ENCODE measurements at regions not wholly inside any gene's neighbourhood (a gene's known extent, or its start where the extent isn't known, plus 50 kb on each side); places are given as distances from the start of the nearest gene placed in this dataset.
"Not testable (repeated sequence)": the region's sequence is repeated elsewhere in the genome, so short reads cannot be mapped to it uniquely, and the experiment has no call there.

DNA sequence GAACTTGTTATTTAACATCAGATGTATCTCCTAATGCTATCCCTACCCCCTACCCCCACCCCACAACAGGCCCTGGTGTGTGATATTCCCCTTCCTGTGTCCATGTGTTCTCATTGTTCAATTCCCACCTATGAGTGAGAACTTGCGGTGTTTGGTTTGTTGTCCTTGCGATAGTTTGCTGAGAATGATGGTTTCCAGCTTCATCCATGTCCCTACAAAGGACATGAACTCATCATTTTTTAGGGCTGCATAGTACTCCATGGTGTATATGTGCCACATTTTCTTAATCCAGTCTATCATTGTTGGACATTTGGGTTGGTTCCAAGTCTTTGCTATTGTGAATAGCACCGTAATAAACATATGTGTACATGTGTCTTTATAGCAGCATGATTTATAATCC is 1379.2 kb downstream of the FSCB start:
- TF ChIP-seq, protein P1, sequence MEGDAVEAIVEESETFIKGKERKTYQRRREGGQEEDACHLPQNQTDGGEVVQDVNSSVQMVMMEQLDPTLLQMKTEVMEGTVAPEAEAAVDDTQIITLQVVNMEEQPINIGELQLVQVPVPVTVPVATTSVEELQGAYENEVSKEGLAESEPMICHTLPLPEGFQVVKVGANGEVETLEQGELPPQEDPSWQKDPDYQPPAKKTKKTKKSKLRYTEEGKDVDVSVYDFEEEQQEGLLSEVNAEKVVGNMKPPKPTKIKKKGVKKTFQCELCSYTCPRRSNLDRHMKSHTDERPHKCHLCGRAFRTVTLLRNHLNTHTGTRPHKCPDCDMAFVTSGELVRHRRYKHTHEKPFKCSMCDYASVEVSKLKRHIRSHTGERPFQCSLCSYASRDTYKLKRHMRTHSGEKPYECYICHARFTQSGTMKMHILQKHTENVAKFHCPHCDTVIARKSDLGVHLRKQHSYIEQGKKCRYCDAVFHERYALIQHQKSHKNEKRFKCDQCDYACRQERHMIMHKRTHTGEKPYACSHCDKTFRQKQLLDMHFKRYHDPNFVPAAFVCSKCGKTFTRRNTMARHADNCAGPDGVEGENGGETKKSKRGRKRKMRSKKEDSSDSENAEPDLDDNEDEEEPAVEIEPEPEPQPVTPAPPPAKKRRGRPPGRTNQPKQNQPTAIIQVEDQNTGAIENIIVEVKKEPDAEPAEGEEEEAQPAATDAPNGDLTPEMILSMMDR (IDR thresholded peaks at IDR 0.05): not testable (repeated sequence)
- TF ChIP-seq EP300, POLR2A (IDR thresholded peaks at IDR 0.05): not testable (repeated sequence)
